Stimulated activated naive CD4-positive, alpha-beta T cell (primary cell): ENCODE measurements at regions not wholly inside any gene's neighbourhood (a gene's known extent, or its start where the extent isn't known, plus 50 kb on each side); places are given as distances from the start of the nearest gene placed in this dataset.

ENCODE experiments used
- DNase-seq, 6 experiments: peaks; one replicate each; lab custom pipeline; 2025; lab: John Stamatoyannopoulos, UW

DNA sequence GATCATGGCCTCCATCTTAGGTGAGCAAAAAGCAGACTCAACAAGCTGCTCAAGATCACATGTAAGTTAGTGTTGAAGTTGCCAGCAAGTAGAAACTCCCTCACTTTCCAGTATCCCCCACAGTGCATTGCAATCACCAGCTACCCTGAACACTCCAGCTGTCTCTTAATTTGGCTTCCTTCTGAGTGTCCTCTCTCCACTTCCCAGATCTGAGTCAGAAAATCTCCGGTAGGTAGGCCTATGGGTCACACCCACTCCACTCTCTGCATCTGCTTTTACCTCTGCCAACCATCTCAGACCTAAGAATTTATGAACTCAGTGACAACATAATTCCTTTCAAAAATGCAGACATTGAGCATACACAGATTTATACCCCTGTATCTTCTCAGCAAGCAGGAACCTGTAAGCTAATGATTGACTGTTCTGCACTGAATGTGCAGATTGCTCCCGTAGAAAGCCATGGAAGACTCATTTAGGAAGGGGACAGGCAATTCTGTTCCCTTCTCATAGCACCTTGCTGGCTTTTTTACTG, 656.9 kb downstream of the EPHA4 start:
- DNase-seq = no peak

DNA sequence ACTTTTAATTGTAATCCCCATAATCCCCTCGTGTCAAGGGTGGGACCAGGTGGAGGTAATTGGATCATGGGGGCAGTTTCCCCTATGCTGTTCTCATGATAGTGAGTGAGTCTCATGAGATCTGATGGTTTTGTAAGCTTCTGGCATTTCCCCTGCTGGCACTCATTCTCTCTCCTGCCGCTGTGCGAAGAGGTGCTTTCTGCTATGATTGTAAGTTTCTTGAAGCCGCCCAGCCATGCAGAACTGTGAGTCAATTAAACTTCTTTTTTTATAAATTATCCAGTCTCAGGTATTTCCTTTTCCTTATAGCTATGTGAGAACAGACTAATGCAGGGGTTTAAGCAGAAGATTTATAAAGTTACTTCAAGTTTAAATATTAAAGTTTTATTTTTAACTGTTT, 655.2 kb downstream of the EPHA4 start:
- no peak for DNase-seq

DNA sequence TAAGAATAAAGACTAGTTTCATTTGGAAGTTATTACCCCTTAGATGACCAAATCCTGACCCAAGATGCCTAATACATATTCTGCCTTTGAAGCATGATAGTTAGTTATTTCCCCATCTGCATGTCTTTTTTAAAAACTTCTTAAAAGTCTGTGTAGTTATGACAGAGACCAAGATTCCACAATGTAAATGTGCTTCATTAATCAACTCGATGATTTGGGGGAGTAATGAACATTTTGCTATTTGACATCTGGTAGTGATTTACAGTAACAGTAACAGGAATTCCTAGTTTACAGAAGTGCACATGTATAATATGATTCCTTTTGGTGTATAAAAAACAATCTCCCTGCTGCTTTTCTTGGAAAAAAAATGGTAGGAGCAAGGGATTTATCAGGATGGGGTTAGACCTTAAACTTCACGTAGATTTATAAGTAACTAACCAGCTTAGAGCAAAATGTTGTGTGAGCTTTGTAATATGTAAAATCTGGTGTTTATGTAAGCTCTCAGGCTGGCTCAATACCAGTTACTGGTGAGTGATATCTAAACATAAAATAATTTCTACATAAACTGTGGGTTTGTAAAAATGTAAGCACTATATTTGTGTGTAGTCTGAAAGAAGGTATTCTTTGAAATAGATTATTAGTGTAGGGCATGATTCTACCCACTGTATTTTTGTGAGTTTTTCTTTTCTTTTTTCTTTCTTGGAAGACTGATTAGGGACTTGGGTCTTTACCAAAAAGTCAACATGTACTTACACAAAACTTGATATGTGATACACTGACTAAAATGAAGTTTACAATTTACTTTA, 641.6 kb downstream of the EPHA4 start:
- DNase-seq = no peak

DNA sequence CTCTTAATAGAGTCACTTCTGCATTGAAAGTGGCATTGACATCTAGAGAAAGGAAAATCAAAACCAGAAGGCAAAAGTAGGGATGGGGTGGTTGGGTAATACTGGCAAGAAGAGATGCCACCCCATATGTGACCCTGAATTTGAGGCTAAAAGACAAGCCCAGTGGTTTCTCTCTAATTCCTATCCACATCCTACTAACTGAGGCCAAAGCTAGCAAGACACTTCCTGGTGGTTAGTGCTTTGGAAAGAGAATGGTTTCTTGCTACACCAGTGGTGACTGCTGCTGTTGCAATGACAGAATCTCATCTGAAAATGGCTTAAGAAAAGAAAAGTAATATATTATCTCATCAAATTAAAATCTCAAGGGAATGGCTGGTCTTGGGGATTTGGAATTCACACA, 640.6 kb downstream of the EPHA4 start:
- no peak for DNase-seq

DNA sequence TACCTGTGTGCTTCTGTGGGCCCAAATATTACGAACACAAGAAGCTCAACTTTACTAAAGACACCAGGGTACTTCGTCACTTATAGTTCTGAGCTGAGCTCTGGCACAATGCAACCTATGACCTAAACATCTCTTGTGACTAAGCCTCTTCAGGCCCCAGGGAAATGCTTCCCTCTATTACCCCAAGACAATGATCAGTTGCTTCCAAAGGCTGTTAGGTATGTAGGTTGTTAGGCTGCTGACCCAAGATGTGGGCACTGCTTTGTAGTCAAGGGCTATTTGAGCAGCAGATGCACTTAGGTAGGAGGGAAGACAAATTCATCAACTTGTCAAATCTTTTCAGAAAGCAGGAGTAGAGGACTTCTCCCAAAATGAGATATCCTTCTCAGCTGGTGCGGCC, 640.1 kb downstream of the EPHA4 start:
- DNase-seq = no peak

DNA sequence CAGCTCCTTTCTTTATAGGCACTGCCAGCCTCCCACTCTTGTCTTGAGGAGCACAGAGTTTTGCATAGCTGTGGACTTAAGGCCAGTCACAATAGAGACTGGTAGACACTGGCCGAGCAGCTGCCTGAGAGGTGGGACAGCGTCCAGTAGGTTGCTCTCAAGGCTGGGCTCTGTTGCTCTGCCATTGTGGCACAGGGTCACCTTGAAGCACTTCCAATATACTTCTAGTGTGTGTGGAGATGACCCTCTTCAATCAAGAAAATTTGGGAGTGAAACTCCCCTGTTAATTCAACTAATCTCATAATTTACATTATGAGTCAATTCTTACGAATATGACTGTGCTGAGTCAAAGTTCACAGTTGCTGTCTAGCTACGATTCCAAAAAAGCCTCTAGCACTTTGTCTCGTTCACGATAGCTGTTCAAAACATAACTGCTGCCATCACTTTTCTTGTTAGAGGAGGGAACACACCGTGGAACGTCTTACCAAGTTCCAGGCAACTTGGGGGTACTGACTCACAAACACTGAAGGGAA, 636.2 kb downstream of the EPHA4 start:
- DNase-seq = no peak

DNA sequence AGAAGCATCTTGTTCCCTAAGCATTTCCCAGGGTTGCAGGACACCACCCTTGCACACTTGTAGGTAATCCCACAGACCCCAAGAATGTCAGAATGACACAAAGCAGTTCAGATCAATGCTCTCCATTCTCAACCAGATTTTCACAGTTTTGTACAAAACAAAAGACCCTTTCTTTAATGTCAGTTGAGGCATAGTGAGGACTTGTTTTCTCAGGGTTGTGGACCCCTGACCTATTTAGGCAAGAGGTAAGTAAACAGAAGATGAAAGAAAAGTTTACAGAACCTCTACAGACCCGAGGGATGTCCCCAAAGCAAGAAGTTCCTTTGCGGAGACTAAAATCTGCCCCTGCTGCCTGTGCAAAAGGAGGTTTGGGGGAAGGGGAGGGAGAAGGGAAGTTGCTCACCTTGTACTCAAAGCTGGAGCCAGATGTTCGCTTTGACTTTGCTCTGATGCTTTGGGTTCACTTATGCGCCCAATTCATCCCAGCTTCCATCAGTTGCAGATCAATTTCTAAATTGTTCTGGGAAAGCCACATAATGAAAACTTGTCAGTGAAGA, 635.4 kb downstream of the EPHA4 start:
- DNase-seq = no peak

DNA sequence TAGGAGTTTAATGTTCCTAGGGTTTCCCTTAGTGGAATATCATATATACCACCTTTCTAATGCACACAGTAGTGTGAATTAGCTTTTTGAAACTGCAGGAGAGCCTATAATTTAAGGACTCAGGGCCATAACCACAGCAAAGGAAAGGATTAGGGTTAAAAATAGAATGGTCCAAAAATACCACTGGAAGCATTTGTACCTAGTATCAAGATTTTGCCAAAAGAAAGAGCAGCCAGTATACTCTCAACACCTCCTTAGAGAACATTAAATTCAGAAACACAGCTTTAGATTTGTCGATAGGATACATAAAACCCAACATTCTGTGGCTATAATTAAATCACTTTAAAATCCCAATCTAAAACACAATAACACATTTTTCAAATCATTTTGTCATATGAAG, 634.9 kb downstream of the EPHA4 start:
- DNase-seq = no peak

DNA sequence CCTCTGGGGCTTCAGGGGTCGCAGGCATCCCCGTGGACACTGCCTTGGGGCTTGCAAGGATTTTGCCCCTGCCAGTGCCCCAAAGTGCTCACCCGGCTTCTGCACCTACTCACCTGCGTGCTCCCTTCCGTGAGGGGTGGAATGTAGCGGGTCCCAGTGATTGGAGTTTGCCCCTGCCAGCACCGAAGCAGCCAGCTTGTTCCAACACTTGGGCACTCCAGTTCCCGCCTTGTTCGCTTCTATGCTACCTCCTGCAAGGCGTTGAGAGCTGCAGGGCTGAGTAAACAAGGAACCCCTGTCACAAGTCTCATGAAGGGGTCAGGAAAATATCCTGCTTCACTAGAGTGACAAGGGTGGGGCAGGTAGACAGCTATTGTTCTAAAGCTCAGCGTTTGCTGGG, 631.5 kb downstream of the EPHA4 start:
- DNase-seq = no peak

DNA sequence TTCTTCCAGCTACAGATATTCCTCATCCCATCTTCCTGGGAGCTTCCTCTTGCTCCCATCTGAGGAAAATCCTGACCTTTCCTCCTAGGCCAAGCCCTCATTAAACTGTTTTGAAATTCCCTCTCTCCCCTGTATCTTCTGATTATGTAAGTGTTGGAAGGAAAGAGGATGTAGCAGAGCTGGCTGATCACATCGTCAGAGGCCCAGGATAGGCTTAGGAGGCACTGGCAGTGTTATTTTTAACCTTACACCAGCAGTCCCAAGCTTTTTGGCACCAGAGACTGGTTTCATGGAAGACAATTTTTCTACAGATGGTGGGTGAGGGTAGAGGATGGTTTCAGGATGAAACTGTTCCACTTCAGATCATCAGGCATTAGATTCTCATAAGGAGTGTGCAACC, 630.4 kb downstream of the EPHA4 start:
- no peak for DNase-seq

DNA sequence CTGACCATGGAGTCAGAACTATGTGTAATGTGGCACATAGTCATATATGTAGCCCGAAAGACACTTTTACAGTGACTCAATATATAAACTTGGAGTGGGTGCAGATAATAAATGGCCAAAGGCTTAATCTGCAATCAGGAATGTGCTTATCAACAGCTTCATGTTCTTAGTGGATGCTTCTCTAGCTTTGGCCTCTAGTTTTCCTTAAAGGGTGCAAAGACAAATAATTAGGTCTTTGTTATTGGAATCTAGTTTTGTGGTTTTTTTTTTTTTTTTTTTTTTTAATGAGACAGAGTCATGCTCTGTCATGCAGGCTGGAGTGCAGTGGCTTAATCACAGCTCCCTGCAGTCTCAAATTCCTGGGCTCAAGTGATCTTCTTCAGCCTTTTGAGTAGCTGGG, 625.6 kb downstream of the EPHA4 start:
- no peak for DNase-seq

DNA sequence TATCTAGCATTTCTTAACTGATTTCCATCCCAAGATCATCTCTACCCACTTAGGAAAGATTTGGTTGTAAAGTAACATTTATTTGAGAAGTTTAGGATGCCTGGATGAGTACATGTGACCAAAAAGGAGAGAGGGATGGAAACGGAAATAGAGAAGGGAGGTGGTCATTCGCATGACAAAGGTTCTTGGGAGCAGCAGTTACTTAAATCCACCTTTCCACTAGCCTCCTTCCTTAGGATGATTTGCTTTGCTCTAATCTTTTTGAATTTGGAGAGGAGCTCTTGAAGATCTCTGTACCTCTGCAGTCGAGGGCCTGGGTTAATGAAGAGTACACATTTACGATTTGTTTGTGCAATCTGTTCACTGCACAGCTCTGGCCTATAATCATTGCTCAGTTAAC, 623.5 kb downstream of the EPHA4 start:
- no peak for DNase-seq

DNA sequence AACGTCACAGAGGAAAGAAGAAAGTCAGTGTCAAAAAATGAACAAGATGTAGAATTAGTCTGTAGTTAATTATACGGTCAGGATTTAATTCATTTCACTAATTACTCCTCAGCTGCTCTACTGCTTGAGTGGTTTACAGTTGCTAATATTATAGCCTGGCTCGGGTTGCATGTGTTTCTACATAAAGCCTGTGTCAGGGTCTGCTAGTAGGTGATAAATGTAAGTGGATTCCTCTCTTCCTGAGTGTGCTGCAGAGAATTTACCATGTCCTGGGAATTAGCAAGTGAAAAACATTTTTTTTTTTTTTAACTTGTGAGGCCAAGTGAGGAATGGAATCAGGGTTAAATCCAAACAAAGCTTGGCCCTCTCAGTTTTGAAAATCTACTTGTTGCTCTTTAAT, 622.6 kb downstream of the EPHA4 start:
- DNase-seq = no peak

DNA sequence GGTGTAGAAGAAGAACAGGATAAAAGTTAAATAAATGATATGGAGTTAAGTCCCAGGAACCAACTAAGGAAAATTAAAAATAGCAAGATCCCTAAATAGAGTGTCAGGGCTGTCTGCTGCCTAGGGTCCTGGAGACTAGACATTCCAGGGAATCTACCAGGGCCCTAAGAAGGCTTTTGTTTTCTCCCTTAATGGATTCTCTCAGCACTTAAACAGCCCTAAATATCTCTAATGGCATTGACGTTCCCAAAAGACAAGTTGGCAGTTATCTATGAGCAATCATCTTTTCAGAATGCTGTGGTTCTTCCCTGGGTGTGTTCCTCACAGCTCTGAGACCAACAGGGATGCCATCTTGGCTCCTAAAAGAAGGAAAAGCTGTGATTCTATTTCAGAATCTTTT, 616.3 kb downstream of the EPHA4 start:
- DNase-seq = no peak

DNA sequence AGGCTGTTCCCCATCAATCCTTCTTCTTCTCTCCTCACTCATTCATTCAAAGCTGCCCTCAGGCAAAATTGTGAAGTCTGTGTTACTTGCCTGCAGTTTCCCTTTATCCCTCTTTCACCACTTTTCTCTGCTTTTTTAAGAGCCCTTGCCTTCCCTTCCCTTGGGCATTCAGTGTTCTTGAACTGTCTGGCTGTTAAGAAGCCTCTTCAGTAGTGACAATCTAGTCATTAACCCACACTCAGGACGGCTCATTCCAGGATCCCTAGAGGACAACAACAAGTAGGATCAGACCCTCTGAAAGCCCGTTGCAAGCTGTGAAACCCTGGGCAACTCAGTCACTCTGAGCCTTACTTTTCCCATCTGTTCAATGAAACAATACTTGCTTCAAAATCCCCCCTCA, 615.7 kb downstream of the EPHA4 start:
- no peak for DNase-seq

DNA sequence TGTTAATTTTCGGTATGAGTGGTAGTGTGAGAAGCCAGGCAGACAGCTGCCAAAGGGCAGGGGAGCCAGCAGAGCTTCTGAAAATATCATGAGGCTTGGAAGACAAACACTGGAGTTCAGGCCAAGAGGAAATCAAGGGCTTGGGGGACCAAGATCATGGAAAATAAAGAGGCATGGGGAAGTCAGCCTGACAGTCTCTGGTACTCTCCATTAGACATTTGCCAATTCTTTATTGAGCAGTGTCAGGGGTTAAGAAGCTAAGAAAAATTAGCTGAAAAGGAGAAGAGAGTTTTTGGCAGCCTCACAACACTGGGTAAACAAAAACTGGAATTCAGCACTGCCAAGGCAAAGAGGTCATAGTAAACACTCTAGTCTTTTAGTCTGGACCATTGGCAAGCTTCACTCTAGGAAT, 612.7 kb downstream of the EPHA4 start:
- no peak for DNase-seq

DNA sequence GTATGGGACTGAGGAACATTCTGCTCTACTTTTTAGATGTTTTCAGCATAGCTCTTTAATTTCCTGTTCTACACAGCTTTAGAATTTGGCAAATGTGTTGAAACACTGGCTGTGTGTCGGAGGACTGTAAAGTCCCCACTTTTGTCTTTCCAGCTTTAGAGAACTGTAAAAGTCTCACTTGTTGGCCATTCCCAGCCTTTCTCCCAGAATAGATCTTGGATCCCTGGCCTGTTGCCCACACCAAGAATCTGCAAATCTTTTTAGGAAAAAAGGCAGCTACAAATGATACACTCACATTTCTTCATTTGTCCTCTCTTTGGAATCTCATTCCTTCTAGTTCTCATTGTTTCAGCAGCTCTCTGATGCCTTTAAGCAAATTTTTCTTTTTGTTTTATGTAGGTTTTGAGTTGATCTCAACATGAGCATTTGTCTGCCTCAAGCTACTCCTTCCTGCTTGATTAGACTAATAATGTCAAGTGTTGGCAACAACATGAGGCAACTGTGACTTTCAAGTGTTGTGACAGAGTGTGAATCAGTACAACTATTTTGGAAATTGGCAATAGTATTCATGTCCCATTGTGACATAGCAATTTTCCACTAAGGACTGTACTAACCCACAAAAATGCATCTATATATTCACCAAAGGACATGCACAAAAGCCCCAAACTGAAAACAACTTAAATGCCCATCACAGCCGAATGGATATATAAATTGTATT, 610.8 kb downstream of the EPHA4 start:
- DNase-seq = no peak

DNA sequence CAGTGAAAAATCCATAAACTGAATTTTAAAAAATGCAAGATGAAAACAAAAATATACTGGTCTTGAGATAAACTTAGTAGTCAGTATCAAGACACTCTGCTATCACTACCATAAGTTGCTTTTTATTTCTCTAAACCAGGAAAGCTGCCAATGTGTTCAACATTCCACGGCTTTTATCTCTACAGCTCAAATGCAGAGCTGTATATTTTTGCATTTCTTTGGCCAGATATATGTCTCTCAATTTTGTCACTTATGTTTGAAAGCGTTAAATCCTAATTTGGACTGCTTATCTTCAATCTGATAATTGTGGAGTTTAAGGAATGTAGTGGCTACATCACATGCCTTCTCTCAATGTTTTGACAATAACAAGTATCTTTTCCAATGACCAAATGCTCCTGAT, 609.5 kb downstream of the EPHA4 start:
- DNase-seq = no peak

DNA sequence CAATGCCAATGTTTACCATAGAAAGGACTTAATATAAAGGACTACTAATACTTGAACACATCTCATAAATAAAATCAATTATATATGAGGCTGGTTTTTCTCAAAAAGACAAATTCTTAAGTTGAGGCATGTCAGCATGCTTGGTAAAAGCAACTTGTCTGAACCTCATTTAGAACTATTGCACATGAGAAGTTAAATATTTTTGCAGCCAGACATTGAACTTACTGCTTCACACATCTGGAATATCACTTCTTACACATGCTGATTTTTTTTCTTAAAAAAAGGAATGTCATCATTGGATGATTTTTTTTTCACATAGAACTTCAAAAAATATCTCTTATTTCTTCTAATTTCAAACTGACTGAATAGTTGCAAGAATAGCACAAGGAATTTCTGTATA, 609.0 kb downstream of the EPHA4 start:
- no peak for DNase-seq

DNA sequence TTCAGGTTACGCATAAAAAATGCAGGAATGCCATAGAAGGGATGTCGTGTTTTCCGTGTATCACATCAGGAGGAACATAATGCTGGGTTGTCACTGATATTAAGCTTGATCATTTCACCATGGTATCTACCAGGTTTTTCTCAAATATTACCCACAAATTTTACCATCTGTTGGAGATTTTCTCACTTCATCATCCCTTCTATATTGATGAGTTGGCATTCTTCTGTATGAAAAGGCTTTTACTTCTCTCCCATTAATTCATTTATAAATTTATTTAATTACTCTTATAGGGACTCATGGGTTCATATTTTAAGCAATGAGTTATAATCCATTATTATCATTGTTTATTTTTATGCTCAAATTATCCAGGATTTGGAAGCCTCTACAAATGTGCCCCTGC, 608.2 kb downstream of the EPHA4 start:
- no peak for DNase-seq

DNA sequence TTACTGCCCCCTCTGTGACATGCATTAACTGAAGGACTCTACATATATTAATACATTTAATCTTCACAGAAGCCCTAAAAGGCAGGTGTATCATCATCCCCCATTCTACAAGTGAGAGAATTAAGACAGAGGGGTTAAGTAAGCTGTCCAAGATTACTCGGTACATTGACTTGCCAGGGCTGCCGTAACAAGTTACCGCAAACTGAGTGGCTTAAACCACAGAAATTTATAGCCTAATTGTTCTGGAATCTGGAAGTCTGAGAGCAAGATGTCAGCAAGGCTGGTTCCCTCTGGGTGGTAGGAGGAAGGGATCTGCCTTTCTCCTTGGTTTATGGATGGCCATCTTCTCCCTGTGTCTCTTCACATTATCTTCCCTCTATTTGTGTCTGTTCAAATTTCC, 605.5 kb downstream of the EPHA4 start:
- no peak for DNase-seq

DNA sequence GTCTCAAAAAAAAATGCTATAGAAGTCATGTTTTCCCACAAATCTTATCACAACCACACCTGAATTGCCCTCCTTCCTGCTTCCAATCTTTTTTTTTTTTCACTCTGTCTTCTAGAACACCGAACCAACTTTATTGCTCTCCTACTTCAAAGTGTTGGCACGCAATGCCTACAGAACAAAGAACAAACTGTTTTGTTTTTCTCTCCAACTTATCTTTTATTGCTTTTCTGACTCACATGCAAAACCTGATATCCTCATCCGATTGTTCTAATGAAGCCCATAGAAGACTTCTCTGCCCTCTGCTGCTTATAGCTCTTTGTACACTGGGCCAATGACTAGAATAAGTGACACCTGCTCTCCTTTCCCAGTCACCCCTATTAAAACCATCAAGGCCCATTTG, 602.8 kb downstream of the EPHA4 start:
- no peak for DNase-seq
